ENCODE measurements at regions not wholly inside any gene's neighbourhood (a gene's known extent, or its start where the extent isn't known, plus 50 kb on each side); places are given as distances from the start of the nearest gene placed in this dataset.

- Mint-ChIP-seq H3K27ac (no peak overlapping the region), H3K4me1 (peaks cover 0 to 3% (median 3%) of the 10 kb centered on the region in 3 donors), H3K9me3 (no peaks in the 10 kb centered on the region), H3K36me3 (no peaks in the 10 kb centered on the region), H3K4me3 (no peak overlapping the region), H3K27me3 (peaks cover 5 to 16% of the 10 kb centered on the region in 2 donors)
- ChIA-PET POLR2A (no interaction called here), CTCF (no interaction called here)
- no peaks in the 10 kb centered on the region for H3K9me3 ChIP-seq (ENCODE audit: low read length)
- H3K4me3 ChIP-seq (ENCODE audit: low read length) = no peak overlapping the region
- no peak for DNase-seq
- no peaks in the 10 kb centered on the region for H3K27me3 ChIP-seq (ENCODE audit: insufficient read depth, low read length, poor library complexity, severe bottlenecking)
- no peaks in the 10 kb centered on the region for H3K4me1 ChIP-seq (ENCODE audit: insufficient read depth, low read length)
- no peak overlapping the region for H3K27ac ChIP-seq (ENCODE audit: low read depth, low read length)
- H3K36me3 ChIP-seq (ENCODE audit: insufficient read depth, low read length) = no peaks in the 10 kb centered on the region
Observed at GRCh38 chr4:15348695-15349094, 79.1 kb upstream of the C1QTNF7 start.

- Histone ChIP-seq H3K36me3 (ENCODE audit: insufficient read depth, low read length) (no peaks in the 10 kb centered on the region), H3K4me3 (ENCODE audit: low read length) (no peak overlapping the region), H3K27me3 (ENCODE audit: insufficient read depth, low read length, poor library complexity, severe bottlenecking) (no peaks in the 10 kb centered on the region), H3K4me1 (ENCODE audit: insufficient read depth, low read length) (no peaks in the 10 kb centered on the region), H3K27ac (ENCODE audit: low read depth, low read length) (no peak overlapping the region), H3K9me3 (ENCODE audit: low read length) (no peaks in the 10 kb centered on the region)
- ChIA-PET CTCF (no interaction called here), POLR2A (no interaction called here)
- Mint-ChIP-seq H3K36me3 (no peaks in the 10 kb centered on the region), H3K27ac (peak overlapping the region in 1 of 8 donors; percentile 30), H3K9me3 (no peaks in the 10 kb centered on the region), H3K4me3 (no peak overlapping the region), H3K4me1 (peaks cover 0 to 3% (median 3%) of the 10 kb centered on the region in 3 donors), H3K27me3 (peaks cover 5 to 16% of the 10 kb centered on the region in 2 donors)
- no peak for DNase-seq
Observed at GRCh38 chr4:15349531-15349935, 78.3 kb upstream of the C1QTNF7 start.

GRCh38 chr4:15349965-15350364, 77.9 kb upstream of the C1QTNF7 start:
- Mint-ChIP-seq H3K27ac (no peak overlapping the region), H3K9me3 (no peaks in the 10 kb centered on the region), H3K4me1 (peaks cover 0 to 3% (median 3%) of the 10 kb centered on the region in 3 donors), H3K27me3 (peaks cover 5 to 16% of the 10 kb centered on the region in 2 donors), H3K4me3 (no peak overlapping the region), H3K36me3 (no peaks in the 10 kb centered on the region)
- no peak overlapping the region for H3K4me3 ChIP-seq (ENCODE audit: low read length)
- H3K36me3 ChIP-seq (ENCODE audit: insufficient read depth, low read length) = no peaks in the 10 kb centered on the region
- H3K9me3 ChIP-seq (ENCODE audit: low read length) = no peaks in the 10 kb centered on the region
- no peak overlapping the region for H3K27ac ChIP-seq (ENCODE audit: low read depth, low read length)
- H3K4me1 ChIP-seq (ENCODE audit: insufficient read depth, low read length) = no peaks in the 10 kb centered on the region
- H3K27me3 ChIP-seq (ENCODE audit: insufficient read depth, low read length, poor library complexity, severe bottlenecking) = no peaks in the 10 kb centered on the region
- ChIA-PET POLR2A (no interaction called here), CTCF (no interaction called here)
- no peak for DNase-seq

GRCh38 chr4:15352524-15352923, 75.3 kb upstream of the C1QTNF7 start:
- H3K9me3 ChIP-seq (ENCODE audit: low read length) = no peaks in the 10 kb centered on the region
- no peaks in the 10 kb centered on the region for H3K4me1 ChIP-seq (ENCODE audit: insufficient read depth, low read length)
- H3K36me3 Mint-ChIP-seq = no peaks in the 10 kb centered on the region
- no peaks in the 10 kb centered on the region for H3K27me3 ChIP-seq (ENCODE audit: insufficient read depth, low read length, poor library complexity, severe bottlenecking)
- no peak for DNase-seq
- ChIA-PET CTCF (no interaction called here), POLR2A (no interaction called here)
- no peak overlapping the region for H3K27ac Mint-ChIP-seq
- H3K9me3 Mint-ChIP-seq = peaks cover 0 to 3% (median 0%) of the 10 kb centered on the region in 5 donors
- H3K27me3 Mint-ChIP-seq = peaks cover 5 to 16% of the 10 kb centered on the region in 2 donors
- H3K4me3 ChIP-seq (ENCODE audit: low read length) = no peak overlapping the region
- H3K36me3 ChIP-seq (ENCODE audit: insufficient read depth, low read length) = no peaks in the 10 kb centered on the region
- no peak overlapping the region for H3K27ac ChIP-seq (ENCODE audit: low read depth, low read length)
- no peak overlapping the region for H3K4me3 Mint-ChIP-seq
- H3K4me1 Mint-ChIP-seq = peaks cover 0 to 3% (median 3%) of the 10 kb centered on the region in 3 donors

GRCh38 chr4:15353207-15353606, 74.6 kb upstream of the C1QTNF7 start:
- Histone ChIP-seq H3K27ac (ENCODE audit: low read depth, low read length) (no peak overlapping the region), H3K4me3 (ENCODE audit: low read length) (no peak overlapping the region), H3K9me3 (ENCODE audit: low read length) (no peaks in the 10 kb centered on the region), H3K27me3 (ENCODE audit: insufficient read depth, low read length, poor library complexity, severe bottlenecking) (no peaks in the 10 kb centered on the region), H3K4me1 (ENCODE audit: insufficient read depth, low read length) (no peaks in the 10 kb centered on the region), H3K36me3 (ENCODE audit: insufficient read depth, low read length) (no peaks in the 10 kb centered on the region)
- ChIA-PET CTCF (no interaction called here), POLR2A (no interaction called here)
- Mint-ChIP-seq H3K4me1 (peaks cover 0 to 3% (median 3%) of the 10 kb centered on the region in 3 donors), H3K27me3 (peaks cover 5 to 16% of the 10 kb centered on the region in 2 donors), H3K9me3 (peaks cover 0 to 3% (median 0%) of the 10 kb centered on the region in 5 donors), H3K27ac (no peak overlapping the region), H3K36me3 (no peaks in the 10 kb centered on the region), H3K4me3 (no peak overlapping the region)
- DNase-seq = no peak

- Mint-ChIP-seq H3K9me3 (peaks cover 0 to 3% (median 2%) of the 10 kb centered on the region in 5 donors), H3K27me3 (peaks cover 2 to 9% of the 10 kb centered on the region in 2 donors), H3K27ac (no peak overlapping the region), H3K4me3 (no peak overlapping the region), H3K36me3 (no peaks in the 10 kb centered on the region), H3K4me1 (peaks cover 0 to 2% (median 2%) of the 10 kb centered on the region in 3 donors)
- H3K4me3 ChIP-seq (ENCODE audit: low read length) = no peak overlapping the region
- CTCF ChIA-PET = no interaction called here
- H3K36me3 ChIP-seq (ENCODE audit: insufficient read depth, low read length) = no peaks in the 10 kb centered on the region
- H3K27ac ChIP-seq (ENCODE audit: low read depth, low read length) = no peak overlapping the region
- H3K9me3 ChIP-seq (ENCODE audit: low read length) = no peaks in the 10 kb centered on the region
- H3K4me1 ChIP-seq (ENCODE audit: insufficient read depth, low read length) = no peaks in the 10 kb centered on the region
- no peaks in the 10 kb centered on the region for H3K27me3 ChIP-seq (ENCODE audit: insufficient read depth, low read length, poor library complexity, severe bottlenecking)
- POLR2A ChIA-PET = no interaction called here
- DNase-seq = no peak
Observed at GRCh38 chr4:15354371-15355297, 73.2 kb upstream of the C1QTNF7 start.

GRCh38 chr4:15361529-15361928, 66.3 kb upstream of the C1QTNF7 start:
- Mint-ChIP-seq H3K27me3 (peaks cover 3 to 11% of the 10 kb centered on the region in 2 donors), H3K4me3 (no peak overlapping the region), H3K27ac (no peak overlapping the region), H3K4me1 (no peaks in the 10 kb centered on the region), H3K9me3 (peaks cover 0 to 2% (median 1%) of the 10 kb centered on the region in 5 donors), H3K36me3 (no peaks in the 10 kb centered on the region)
- Histone ChIP-seq H3K27me3 (ENCODE audit: insufficient read depth, low read length, poor library complexity, severe bottlenecking) (no peaks in the 10 kb centered on the region), H3K36me3 (ENCODE audit: insufficient read depth, low read length) (no peaks in the 10 kb centered on the region), H3K4me1 (ENCODE audit: insufficient read depth, low read length) (no peaks in the 10 kb centered on the region), H3K9me3 (ENCODE audit: low read length) (no peaks in the 10 kb centered on the region), H3K27ac (ENCODE audit: low read depth, low read length) (no peak overlapping the region), H3K4me3 (ENCODE audit: low read length) (no peak overlapping the region)
- POLR2A ChIA-PET = no interaction called here
- no peak for DNase-seq
- CTCF ChIA-PET = no interaction called here

- DNase-seq = no peak
- CTCF ChIA-PET = no interaction called here
- no peak overlapping the region for H3K4me3 Mint-ChIP-seq
- H3K9me3 ChIP-seq (ENCODE audit: low read length) = no peaks in the 10 kb centered on the region
- H3K9me3 Mint-ChIP-seq = peaks cover 0 to 2% (median 0%) of the 10 kb centered on the region in 5 donors
- no peak overlapping the region for H3K27ac ChIP-seq (ENCODE audit: low read depth, low read length)
- no peaks in the 10 kb centered on the region for H3K36me3 Mint-ChIP-seq
- H3K36me3 ChIP-seq (ENCODE audit: insufficient read depth, low read length) = no peaks in the 10 kb centered on the region
- POLR2A ChIA-PET = no interaction called here
- peaks cover 5 to 14% of the 10 kb centered on the region in 2 donors for H3K27me3 Mint-ChIP-seq
- no peak overlapping the region for H3K27ac Mint-ChIP-seq
- H3K4me1 Mint-ChIP-seq = no peaks in the 10 kb centered on the region
- no peak overlapping the region for H3K4me3 ChIP-seq (ENCODE audit: low read length)
- H3K4me1 ChIP-seq (ENCODE audit: insufficient read depth, low read length) = no peaks in the 10 kb centered on the region
- H3K27me3 ChIP-seq (ENCODE audit: insufficient read depth, low read length, poor library complexity, severe bottlenecking) = no peaks in the 10 kb centered on the region
Observed at GRCh38 chr4:15362541-15362940, 65.3 kb upstream of the C1QTNF7 start.

Measured in CD8-positive, alpha-beta memory T cell (primary cell).